GM21447 (cell line): ENCODE measurements at regions not wholly inside any gene's neighbourhood (a gene's known extent, or its start where the extent isn't known, plus 50 kb on each side); places are given as distances from the start of the nearest gene placed in this dataset.
A peak's percentile ranks its signal among the peaks of the same experiment; 100 is the strongest.

ENCODE experiments used
- ATAC-seq: cut with Tn5 transposase; IDR thresholded peaks from one replicate; pipeline ENCODE4 v1.9.1; 2021; ENCODE audit not compliant: unreplicated experiment

DNA sequence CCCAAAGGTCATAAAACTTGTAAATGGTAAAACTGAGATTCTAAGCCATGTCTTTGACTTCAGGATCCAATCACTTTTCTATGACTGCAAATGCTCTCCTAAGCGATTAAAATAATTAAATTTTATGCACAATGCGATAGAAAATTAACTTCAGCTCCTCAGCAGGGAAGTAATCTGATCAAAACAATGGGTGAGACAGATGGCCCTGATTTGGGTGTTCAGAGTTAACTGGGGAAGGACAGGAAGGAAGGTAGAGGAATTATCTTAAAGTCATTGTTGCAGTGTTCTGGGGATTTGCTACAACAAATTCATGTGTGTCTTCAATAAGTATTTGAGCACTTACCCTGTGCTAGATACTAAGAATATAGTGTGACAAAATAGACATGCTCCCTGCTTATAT lies 446.0 kb upstream of the MEX3C start:
- ATAC-seq, result no peak

DNA sequence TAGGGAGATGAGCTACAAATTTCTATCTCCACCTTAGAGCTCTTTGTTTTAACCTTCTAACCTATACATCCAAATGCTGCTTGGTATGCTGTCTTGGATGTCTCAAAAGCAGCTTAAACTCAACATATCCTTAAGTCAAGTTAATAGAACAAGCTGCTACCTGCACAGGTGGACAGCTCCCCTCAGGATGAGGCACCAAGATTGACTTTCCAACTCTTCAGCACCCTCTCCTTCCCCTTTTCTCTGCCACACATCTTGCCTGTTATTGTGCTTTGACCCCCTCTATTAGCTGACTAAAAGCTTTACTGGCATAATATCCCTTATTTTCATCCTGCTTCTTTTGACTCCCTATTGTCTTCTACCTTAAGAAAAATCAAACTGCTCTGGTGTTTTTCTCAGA lies 448.1 kb upstream of the MEX3C start:
- no peak for ATAC-seq

DNA sequence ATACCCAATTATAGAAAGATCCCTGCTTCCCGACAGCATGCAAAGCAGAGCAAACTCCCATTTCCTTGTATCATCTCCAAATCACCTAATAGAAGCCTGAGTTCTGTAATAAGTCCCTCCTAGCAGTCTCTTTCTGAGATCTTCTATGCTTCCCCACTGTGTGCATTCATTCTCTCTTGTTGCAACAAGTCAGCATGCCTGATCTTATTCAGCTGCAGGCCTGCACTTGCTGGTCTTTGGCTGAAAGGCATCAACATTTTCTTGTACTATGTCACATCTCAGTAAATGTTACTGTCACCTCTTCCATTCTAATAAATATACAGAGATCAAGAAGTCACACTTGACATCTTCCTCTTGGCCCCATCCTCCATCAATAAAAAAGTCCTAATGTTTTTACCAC lies 449.9 kb upstream of the MEX3C start:
- no peak for ATAC-seq

DNA sequence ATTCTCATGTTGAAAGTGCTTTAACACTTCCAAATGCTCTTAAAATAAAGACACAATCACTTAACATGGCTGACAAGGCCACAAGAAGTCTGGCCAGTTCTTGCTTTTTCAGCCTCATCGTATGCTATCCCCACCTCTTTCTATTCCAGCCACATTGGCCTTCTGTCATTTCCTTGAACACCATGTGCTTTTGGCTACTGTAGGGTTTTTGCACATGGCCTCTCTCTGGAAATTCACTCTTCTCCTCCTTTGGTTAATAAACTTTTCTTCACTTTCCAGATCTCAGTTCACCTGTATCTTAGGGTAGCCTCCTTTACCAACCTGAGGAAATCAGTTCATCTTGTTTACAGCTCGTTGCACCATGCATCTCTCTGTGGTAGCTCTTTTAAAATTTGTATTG lies 450.5 kb upstream of the MEX3C start:
- ATAC-seq, result no peak

DNA sequence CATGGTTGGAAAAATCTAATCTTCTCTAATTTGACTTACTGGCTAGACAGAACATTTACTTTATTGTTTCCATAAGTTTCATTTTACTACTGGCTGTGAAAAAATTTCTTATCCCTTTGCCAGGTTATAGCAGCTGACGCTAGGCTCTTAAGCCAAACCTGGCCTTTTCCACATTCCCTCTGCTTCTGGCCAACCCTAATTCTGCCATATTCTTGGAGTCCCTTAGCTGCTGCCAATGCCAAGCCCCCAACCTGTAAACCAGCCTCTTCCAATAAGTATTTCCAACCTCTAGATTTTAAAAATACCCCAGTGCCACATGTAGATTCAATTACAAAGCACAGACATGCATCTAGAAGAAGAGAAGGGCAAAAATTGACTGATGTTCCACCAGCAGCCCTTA lies 452.3 kb upstream of the MEX3C start:
- ATAC-seq, result no peak

DNA sequence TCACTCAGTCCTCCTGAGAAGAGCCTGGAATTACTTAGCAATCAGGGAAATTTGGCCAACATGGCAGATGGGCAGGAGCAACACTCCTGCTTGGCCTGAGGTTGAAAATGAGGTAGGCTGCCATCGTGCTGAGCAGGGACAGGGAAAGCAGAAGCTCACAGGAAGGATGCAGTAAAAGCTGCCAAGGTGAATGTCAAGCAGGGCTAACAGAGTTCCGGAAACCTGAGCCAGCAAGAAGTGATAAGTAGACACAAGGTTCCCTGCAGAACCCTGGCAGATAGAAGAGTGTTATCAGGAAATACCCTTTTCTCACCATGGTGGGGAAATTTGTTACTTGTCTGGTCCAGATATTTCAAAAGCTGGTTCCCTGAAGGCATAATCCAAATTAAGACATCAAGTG lies 454.3 kb upstream of the MEX3C start:
- no peak for ATAC-seq

DNA sequence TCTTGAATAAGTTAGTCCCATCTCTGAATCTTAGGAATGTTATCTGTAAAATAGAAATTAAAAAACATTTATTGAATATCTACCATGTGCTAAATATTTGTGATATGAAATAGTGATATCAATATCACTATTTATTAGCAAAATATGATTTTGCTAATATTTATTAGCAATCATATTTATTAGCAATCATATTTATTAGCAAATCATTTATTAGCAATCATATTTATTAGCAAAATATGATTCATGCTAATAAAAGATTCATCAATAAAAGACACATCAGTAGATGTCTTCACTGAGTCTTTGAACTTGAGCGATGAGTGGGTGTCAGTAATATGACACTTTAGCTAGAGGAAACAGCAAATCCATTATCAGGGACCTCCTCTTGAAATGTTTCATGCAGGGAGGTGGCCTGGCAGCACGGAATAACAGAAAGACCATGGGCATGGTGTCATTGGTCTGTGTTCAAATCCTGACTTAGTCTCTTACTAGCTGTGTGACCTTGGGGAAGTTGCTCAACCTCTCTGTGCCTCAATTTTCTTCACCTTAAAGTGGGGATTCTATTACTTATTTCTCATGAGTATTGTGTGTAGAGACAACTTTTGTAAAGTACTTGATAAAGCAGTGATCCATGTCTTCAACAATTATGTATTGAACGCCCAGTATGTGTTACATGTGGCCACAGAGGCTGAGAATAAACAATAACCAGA lies 456.2 kb upstream of the MEX3C start:
- no peak for ATAC-seq

DNA sequence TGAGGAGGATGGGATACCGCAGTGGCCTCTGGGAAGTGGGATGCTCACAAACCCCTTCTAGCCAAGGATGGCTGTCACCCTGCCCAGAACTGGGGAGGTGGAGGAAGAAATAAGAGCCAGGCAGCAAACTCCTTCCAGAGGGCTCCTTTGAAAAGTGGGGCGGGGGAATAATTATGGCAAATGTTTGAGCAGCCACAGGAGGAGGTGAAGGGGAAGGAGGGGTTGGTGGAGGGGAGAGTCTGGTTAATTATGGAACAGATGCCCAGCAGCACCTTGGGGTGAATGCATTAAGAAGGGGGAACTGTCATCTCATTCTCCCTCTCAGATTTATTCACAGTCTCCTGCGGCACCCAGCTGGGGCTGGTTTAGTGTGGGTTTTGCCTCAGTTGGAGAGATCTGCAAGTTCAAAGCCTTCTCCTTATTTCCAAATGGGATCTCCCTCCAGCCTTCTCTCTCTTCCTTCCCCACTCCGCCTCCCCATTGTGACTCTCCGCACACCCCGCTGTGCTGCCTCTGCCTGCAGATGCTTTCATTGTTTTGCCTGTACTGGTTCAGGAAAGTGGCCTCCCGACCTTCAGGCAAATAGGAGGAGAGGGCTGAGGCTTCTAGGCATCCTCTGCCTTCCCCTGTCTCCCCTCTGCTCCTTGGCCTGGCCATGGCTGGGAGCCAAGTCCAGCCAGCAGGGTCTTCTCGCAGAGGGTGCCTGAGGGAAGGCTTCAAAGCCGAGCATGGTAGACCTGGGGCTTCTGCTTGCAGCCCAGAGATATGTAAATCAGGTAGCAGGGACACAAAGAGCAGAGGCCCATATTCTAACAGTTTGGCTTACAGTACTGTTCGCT lies 457.2 kb upstream of the MEX3C start:
- ATAC-seq, result peak; percentile 79

DNA sequence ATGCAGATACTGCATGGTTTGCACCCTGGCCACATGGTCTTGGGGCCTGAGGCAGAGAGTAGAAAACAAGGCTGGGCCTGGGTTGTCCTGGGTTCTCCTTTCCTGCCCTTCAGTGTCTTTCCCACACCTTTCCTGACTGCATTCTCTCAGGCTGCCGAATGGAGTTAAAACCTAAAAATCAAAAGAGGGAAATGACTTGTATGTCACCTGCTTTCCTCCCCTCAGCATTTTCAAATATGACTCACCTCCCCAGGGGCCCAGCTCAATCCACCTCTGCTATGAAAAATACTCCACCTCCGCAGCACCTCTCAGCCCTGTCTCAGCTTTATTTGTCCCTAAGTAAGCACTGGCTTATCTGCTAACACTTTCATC lies 457.8 kb upstream of the MEX3C start:
- peak; percentile 76 for ATAC-seq

DNA sequence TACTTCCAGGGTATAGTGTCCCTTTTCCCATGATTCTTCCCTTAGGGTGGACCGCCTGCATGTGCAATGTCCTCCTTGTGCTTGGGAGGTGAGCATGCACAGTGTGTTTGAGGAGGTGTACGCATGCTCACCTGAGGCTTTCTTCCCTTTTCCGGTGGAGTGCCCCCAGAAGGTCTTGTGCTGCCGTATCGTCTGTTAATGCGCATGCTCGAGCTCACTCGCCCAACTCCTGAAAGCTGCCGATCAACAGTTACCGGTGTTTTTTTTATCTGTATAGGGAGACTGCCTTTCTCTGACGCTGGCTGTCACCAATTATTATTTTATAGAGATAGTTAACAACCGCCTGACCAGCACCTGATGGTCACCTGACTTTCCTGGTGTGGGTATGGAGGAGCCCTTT lies 458.8 kb upstream of the MEX3C start:
- no peak for ATAC-seq

DNA sequence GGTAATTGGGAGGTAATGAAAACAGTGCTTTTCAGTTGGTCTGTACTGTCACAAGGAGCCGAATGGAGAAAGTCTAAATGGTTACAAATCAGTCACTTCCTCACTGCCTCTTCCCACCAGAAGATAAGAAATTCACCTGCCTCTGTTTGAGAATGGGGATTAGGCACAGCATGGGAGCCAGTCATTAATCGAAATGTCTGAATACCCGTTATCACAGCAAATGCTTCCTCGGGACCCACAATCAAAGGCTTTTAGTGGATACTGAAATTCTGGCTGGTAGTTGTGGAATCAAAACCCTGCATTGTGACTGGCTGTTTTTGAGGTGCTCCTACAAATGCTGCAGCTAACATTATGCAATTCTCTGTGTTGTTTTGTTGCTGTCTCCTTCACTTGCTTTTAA lies 461.0 kb upstream of the MEX3C start:
- ATAC-seq, result no peak

DNA sequence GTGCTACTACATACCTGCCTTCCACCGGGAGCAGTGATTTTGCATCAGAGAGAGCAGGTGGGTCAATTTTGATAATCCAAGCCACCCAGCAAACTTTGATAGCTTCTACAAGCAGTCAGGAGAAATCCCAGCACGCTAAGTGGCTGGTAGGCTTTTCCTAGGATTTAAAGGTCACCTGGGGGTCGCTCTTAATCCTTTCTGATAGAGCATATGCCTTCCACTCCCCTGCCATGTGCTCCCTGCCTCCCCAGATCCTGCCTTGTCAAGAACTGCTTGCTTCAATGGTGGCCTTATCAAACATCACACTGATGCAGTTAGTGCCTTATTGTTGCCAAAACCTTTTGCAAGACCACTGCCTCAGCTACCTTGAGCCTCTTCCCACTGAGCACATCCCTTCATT lies 462.3 kb upstream of the MEX3C start:
- ATAC-seq, result no peak

DNA sequence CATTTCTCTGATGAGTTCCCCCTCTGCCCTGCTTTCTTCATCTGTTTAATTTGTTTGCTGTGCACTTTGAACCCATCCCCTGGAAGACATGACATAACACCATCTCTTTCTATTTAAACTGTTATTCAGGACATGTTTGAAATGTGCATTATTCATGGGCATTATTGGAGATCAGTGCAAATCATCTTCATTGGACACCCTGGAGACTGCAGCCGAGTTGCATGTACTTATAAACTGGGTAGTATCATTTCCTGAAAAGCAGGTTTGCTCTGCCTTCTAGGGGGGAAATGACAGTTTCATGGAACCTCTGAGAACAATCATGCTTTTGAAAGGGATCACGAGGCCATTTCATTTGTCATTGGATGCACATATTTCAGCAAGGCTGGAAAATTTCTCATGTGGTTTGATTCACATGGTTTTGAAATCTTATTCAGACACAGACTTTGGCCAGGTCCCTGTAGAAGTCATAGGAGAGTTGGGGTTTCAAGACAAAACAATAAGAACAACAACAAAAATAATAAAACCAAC lies 462.8 kb upstream of the MEX3C start:
- no peak for ATAC-seq

DNA sequence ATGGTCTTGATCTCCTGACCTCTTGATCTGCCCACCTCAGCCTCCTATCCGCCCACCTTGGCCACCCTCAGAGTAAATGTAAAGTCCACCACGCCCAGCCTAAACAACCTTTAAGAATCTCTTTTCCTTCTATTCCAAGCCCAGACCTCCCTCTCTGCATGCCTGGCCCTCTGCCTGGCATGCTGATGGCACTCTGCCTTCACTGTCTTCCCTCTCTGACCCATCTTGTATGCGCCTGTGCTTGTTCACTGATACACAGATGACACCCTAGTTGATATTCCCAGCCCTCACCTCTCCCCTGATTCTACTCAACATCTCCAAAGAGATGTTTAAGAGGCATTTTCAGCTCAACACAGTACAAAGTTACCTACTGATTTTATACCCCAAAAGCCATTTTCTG lies 466.8 kb upstream of the MEX3C start:
- ATAC-seq, result no peak

DNA sequence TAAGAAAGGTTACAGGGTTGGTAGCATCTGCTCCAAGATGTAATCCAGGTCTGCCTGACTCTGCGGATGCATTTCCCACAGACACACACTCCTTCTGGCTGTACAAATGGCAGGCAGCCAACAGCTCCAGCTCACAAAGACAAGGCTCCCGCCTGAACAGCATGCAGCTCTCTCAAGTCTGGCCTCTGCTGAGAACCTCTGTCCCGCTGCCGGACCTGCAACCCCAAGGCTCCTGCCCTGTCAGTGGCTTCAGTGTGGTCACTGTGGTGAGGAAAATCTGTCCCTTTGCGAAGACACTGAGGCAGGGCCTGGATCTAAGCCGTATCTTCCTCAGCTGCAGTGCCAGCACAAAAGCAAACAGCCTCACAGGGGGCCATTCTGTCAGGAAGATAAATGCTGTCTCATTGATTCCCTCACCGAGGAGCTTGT lies 469.3 kb upstream of the MEX3C start:
- ATAC-seq, result no peak

DNA sequence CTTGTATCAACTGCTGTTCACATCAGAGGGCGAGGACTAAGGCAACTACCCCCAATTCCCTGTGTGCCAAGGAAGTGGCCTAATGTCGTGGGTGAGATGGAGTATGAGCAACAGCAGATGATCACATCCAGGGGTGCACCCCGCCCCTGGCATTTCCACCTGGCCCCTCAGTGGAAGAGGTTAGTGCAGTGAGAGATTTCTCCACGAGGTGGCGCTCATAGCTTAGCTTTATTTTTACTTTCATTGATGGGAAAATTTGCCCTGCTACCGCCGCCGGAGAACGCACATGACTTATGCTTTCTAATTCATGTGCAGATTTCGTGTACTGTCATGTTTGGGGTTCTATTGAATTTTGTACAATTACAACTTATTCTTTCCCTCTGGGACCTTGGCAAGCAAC lies 470.6 kb upstream of the MEX3C start:
- ATAC-seq, result peak; percentile 61

DNA sequence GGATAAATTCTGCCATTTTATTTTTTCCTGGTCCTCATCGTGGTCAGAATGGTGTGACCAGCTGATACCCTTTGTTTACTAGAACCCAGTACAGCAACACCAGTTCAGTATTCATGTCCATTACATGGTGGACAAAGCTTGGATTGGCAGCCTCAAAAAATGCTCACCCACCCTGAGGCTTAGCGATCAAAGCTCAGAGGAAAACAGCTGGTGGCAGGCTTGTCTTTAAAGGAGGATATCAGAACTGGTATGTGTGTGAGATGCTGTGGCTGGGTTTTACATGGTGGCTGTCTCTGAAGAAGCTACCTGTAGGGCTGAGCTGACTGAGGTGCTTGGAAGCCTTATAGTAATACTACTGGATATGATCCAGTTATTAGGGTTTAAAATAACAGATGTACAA lies 471.1 kb upstream of the MEX3C start:
- no peak for ATAC-seq

DNA sequence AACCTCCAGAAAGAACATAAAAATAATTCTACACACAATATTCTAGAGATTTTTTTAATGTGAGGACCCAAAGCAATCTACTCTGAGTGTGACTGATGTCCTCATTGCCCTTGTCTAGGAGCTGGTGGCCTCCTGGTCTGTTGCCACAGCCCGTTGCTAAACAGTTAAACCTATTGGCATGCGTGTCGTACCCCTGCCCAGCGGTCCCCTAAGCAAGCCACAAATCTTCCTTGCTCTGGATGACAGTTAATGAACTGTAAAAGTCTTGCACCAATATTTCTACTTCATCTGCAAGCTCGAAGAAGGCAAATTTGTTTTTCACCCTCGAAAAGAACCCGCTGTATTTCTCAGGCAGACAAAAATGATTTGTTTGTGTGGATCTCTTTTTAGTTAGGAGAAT lies 489.1 kb upstream of the MEX3C start:
- ATAC-seq, result no peak

DNA sequence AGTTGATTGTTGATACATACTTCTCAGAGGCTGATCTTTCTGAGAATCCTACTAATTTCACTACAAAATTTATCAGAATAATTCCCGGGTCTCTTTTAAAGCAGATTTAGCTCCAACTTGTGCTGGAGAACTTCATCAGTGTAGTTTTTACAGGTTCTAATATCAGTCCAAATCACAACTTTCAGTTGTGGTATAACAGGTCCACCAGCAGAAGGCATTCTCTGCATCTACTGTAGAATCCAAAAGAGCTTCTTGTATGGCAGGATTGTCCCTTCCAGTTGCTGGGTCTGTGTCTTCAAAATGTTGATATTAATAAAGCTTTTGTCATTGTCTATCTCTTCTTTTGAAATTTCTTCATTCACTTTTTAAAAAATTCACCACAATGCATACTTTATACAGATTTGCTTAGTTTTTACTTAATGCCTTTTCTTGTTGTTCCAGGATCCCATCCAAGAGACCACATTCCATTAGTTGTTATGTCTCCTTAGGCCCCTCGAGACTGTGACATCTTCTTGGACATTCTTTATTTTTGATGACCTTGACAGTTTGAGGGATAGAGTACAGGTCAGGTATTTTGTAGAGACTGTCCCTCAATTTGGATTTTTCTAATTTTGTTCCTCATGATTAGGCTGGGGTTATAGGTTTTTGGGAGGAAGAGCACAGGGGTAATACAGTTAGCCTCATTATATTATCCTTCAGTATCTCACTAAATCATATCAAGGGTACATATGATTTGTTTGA lies 490.5 kb upstream of the MEX3C start:
- no peak for ATAC-seq

DNA sequence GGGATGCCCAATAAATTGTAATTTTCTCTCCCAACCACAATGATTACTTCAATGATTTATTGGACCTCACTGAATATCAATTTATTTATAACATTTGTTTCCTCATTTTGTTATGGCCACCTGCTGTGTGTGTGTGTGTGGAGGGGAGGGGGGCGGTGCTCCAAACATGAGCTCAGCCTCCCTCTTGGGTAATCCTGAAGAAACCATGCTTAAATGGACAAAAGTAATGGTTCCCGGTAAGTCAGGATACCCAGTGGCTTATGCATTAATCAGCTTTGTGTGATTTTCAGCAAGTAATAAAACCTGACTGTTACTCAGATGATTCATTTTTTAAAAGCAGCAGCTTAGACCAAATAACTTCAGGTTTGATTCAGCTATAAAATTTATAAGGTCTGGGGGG lies 495.1 kb upstream of the MEX3C start:
- no peak for ATAC-seq

DNA sequence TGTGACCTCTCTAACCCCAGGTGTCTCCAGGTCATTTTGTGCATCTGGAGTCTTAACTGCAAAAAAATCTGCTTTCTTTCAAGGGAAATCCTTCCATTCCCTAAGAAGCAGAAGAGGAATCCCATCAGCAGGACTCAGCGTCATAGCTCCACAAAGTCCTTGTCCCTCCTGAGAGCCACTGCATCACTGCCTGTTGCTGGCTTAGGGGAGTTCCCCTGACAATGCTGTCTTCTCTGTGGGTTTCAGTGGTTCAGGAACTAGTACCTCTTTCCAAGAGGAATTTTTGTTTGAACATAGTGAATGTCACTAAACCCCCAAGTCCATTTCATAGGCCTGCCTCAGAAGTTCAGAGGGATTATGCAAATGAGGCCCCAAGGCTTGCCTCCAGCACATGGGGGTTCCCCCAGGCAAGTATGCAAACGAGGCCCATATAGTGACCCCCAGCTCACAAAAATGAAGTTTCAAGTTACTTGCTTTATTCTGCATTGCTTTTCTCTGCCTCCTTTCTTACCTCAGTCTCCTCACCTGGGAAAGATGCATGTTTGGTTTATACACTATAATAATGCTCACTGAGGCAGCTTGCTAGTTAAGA lies 513.9 kb upstream of the MEX3C start:
- no peak for ATAC-seq
